ENCODE measurements at regions not wholly inside any gene's neighbourhood (a gene's known extent, or its start where the extent isn't known, plus 50 kb on each side); places are given as distances from the start of the nearest gene placed in this dataset.

DNA sequence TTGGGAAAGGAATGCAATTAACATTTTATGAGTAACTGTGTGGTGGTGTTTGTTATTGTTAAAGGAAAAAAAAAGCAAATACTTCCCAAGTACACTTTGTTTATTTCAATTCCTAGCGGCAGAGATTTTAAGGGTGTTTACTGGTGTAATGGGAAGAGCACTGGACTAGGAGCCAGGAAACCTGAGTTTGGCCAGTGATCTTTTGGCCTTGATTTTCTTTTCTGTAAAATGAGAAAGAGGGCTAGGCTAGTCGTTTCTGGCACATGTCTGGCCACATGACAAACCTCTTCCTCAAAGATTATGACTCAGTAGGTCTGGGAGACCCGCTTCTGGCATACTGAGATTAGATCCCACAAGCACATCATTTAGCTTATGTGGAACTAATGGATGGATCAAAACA is 428.1 kb upstream of the NOX3 start:
- H3K36me3 ChIP-seq, result no peaks in the 10 kb centered on the region

DNA sequence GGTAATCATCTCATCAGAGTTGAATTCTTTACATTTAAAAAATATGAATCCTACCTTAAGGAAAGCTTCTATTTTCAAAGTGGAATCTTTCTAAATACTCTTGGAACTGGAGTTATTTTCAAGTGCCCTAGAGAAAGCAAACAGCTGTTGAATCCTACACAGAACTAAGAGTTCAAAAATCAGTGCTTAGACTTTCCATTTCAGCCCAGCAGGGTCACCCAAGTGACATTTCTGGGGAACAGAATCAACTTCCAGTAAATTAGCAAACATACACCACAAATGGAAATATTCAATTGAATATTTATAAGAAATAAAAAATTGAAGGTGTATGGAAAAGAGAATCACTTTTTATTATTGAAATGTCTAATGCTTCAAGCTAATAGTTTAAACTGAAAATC is 427.7 kb upstream of the NOX3 start:
- Histone ChIP-seq H3K27me3 (no peaks in the 10 kb centered on the region), H3K9me3 (no peaks in the 10 kb centered on the region), H3K4me1 (peaks cover 0 to 11% (median 4%) of the 10 kb centered on the region in 4 donors), H3K36me3 (no peaks in the 10 kb centered on the region), H3K27ac (peak overlapping the region in 3 of 5 donors; percentile 20 to 30 (median 20)), H3K4me3 (no peak overlapping the region)
- intact Hi-C loops (cut with DNase I; ENCODE audit: low total_unique reads), result no loop called here
- TF ChIP-seq POLR2A (IDR thresholded peaks at IDR 0.05), result no peak
- DNase-seq, result peak in 1 of 2 donors; percentile 26

More for the DNA sequence above, 428.1 kb upstream of the NOX3 start:
- H3K27ac ChIP-seq, result peak overlapping the region in 3 of 5 donors; percentile 15 to 30 (median 20)
- H3K9me3 ChIP-seq, result no peaks in the 10 kb centered on the region
- peaks cover 0 to 11% (median 4%) of the 10 kb centered on the region in 4 donors for H3K4me1 ChIP-seq
- H3K4me3 ChIP-seq, result no peak overlapping the region
- TF ChIP-seq POLR2AphosphoS5 (IDR thresholded peaks at IDR 0.05) (no peak), EP300 (IDR thresholded peaks at IDR 0.05) (no peak), POLR2A (IDR thresholded peaks at IDR 0.05) (no peak)
- TF ChIP-seq, protein P1, sequence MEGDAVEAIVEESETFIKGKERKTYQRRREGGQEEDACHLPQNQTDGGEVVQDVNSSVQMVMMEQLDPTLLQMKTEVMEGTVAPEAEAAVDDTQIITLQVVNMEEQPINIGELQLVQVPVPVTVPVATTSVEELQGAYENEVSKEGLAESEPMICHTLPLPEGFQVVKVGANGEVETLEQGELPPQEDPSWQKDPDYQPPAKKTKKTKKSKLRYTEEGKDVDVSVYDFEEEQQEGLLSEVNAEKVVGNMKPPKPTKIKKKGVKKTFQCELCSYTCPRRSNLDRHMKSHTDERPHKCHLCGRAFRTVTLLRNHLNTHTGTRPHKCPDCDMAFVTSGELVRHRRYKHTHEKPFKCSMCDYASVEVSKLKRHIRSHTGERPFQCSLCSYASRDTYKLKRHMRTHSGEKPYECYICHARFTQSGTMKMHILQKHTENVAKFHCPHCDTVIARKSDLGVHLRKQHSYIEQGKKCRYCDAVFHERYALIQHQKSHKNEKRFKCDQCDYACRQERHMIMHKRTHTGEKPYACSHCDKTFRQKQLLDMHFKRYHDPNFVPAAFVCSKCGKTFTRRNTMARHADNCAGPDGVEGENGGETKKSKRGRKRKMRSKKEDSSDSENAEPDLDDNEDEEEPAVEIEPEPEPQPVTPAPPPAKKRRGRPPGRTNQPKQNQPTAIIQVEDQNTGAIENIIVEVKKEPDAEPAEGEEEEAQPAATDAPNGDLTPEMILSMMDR (IDR thresholded peaks at IDR 0.05), result no peak
- WGBS, 5 donors, result 29 to 68% (median 56%) methylated on average over 3 of the region's 3 CpGs
- no peaks in the 10 kb centered on the region for H3K27me3 ChIP-seq
- intact Hi-C loops (cut with DNase I; ENCODE audit: low total_unique reads), result no loop called here
- no peak for DNase-seq

DNA sequence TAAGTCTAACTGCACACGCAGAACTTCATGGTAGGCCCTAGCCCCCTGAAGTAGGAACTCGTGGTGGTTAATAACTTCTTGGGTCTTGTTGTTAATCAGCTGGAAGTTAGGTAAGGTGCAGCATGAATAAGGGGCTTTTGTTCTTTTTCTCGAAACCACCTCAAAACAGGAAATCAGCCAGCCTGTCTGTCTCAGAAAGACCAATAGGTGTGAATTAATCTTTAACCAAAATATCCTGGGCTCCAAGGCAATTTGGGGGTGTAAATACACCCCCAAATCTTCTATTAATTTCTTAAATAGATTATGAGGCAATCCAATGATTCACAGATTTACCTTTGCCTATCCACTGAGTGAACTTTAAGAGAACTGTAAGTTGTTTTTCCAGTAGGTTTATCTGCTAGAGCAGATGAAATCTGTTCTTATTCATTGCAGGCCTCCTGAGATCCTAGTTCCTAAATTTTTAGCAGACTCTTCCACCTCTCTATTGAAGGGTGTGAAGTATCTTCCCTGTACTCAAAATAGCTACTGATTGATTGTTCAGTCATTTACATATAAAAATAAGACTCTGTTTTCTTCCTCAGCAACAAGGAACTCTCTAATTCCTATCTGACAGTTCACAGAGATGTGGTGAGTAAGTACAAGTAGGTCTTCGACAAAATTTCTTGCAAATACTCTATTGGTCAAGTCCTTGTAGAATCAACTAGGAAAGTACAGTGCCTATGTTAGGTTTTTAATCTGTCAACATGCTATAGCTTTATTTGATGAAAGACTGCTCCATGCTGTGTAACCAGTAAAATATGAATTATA is 427.1 kb upstream of the NOX3 start:
- H3K27me3 ChIP-seq, result no peaks in the 10 kb centered on the region
- no peaks in the 10 kb centered on the region for H3K36me3 ChIP-seq
- WGBS, 5 donors, result 60 to 76% (median 67%) methylated on average over 4 of the region's 4 CpGs
- TF ChIP-seq POLR2A (IDR thresholded peaks at IDR 0.05) (no peak), EP300 (IDR thresholded peaks at IDR 0.05) (no peak), POLR2AphosphoS5 (IDR thresholded peaks at IDR 0.05) (no peak)
- TF ChIP-seq, protein P1 (IDR thresholded peaks at IDR 0.05), result no peak
- H3K4me1 ChIP-seq, result peaks cover 0 to 11% (median 4%) of the 10 kb centered on the region in 4 donors
- no peaks in the 10 kb centered on the region for H3K9me3 ChIP-seq
- H3K4me3 ChIP-seq, result no peak overlapping the region
- no peak for DNase-seq
- H3K27ac ChIP-seq, result peak overlapping the region in 3 of 5 donors; percentile 20 to 30 (median 24)
- intact Hi-C loops (cut with DNase I; ENCODE audit: low total_unique reads), result no loop called here

DNA sequence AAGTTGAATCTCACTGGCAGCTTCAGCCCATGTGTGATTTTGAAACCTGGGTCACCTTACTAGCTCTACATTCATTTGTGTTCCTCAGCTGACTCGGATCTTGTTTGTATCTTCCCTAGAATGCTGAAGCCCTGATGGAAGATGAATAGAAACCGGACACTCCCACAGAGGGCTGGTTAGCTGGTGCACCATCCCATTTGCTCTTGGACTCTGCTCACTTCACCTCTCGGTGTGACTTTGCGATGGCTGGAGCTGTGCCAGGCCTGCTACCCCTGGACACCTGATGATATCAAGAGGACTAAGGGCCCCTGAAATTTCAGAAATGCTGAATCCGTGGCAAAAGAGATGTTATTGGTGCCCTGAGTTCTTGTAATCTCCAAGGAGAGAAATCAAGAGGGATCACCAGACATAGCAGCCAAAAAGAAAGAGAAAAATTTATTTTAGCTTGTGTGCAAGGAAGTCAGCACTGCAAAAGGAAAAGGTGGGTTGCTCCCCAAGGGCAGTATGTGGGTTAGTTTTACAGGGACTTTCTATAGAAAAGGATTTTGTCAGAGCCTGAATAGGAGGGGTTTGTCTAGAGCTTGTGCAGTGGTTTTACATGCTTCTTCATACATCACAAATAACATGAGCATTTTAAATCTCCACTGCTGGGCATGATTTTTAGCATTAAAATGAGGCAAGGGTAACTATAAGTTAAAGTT is 426.3 kb upstream of the NOX3 start:
- no peaks in the 10 kb centered on the region for H3K9me3 ChIP-seq
- TF ChIP-seq POLR2AphosphoS5 (IDR thresholded peaks at IDR 0.05), result no peak
- TF ChIP-seq POLR2A (IDR thresholded peaks at IDR 0.05), result no peak
- TF ChIP-seq, protein P1 (IDR thresholded peaks at IDR 0.05), result no peak
- no peak for TF ChIP-seq EP300 (IDR thresholded peaks at IDR 0.05)
- H3K4me3 ChIP-seq, result no peak overlapping the region
- peak overlapping the region in 3 of 5 donors; percentile 8 to 30 (median 24) for H3K27ac ChIP-seq
- intact Hi-C loops (cut with DNase I; ENCODE audit: low total_unique reads), result no loop called here
- no peaks in the 10 kb centered on the region for H3K36me3 ChIP-seq
- peaks cover 0 to 11% (median 4%) of the 10 kb centered on the region in 4 donors for H3K4me1 ChIP-seq
- no peak for DNase-seq
- WGBS, 5 donors, result 57 to 91% (median 81%) methylated on average over 5 of the region's 5 CpGs
- no peaks in the 10 kb centered on the region for H3K27me3 ChIP-seq

All from stomach (tissue), 8 donors.